Mucosa of descending colon (tissue), 3 donors: ENCODE measurements at regions not wholly inside any gene's neighbourhood (a gene's known extent, or its start where the extent isn't known, plus 50 kb on each side); places are given as distances from the start of the nearest gene placed in this dataset.

Source experiments
- ATAC-seq: fragments of 200-7000 bp; cut with Tn5 transposase; one replicate; pipeline ENCODE4 v1.9.1; 2020; ENCODE audit warnings: mild to moderate bottlenecking, moderate library complexity
- DNase-seq, 3 donors: peaks; one replicate each; pipeline ENCODE4 v3.0.0-alpha.2; 2020
- H3K36me3 ChIP-seq: fragments of 200-600 bp; one replicate; pipeline ENCODE4 v1.8.0; 2021; ENCODE audit warnings: low read depth, mild to moderate bottlenecking
- H3K4me1 ChIP-seq: fragments of 200-600 bp; one replicate; pipeline ENCODE4 v1.8.0; 2021; ENCODE audit warnings: low read depth, mild to moderate bottlenecking
- H3K4me3 ChIP-seq: fragments of 200-600 bp; one replicate; pipeline ENCODE4 v1.8.0; 2021; ENCODE audit warnings: mild to moderate bottlenecking
- H3K9me3 ChIP-seq: fragments of 200-600 bp; one replicate; pipeline ENCODE4 v1.8.0; 2021; ENCODE audit warnings: mild to moderate bottlenecking
- CTCF ChIP-seq: fragments of 200-600 bp; IDR thresholded peaks from one replicate; pipeline ENCODE4 v1.8.0; 2022; ENCODE audit warnings: antibody characterized with exemption, mild to moderate bottlenecking
- intact Hi-C, 2 donors: fragments of 100-400 bp; cut with DNase I in 1 of 2; cut with micrococcal nuclease in 1 of 2; formaldehyde crosslinking; loops; one replicate each; pipeline versions ENCODE4 v1.11.0 to v1.11.1; 2022; cut with DNase I, micrococcal nuclease
- donor health status: DM: no; HTN: no; CAD: no; lungs with moderate emphysema.
- donor health status: DM: no; HTN: no; CAD: no.
- donor health status: DM: no; HTN: yes; CAD: no.

GRCh38 chr13:37257051-37257450 is 151.6 kb upstream of the CSNK1A1L start:
- intact Hi-C loops: no loop called here

GRCh38 chr13:37241786-37242185 is 136.3 kb upstream of the CSNK1A1L start:
- TF ChIP-seq CTCF: no peak
- intact Hi-C loops: no loop called here
- Histone ChIP-seq H3K9me3 (peaks cover 4% of the 10 kb centered on the region), H3K4me3 (no peak overlapping the region), H3K36me3 (no peaks in the 10 kb centered on the region), H3K4me1 (no peaks in the 10 kb centered on the region)
- no peak for ATAC-seq
- DNase-seq: no peak

More at GRCh38 chr13:37257051-37257450, 151.6 kb upstream of the CSNK1A1L start:
- no peak for TF ChIP-seq CTCF
- no peak overlapping the region for H3K4me3 ChIP-seq
- H3K9me3 ChIP-seq: peaks cover 17% of the 10 kb centered on the region
- DNase-seq (no peak), ATAC-seq (no peak)
- no peaks in the 10 kb centered on the region for H3K36me3 ChIP-seq
- H3K4me1 ChIP-seq: no peaks in the 10 kb centered on the region

- ATAC-seq (no peak), DNase-seq (no peak)
- no peak for TF ChIP-seq CTCF
- no peaks in the 10 kb centered on the region for H3K36me3 ChIP-seq
- H3K9me3 ChIP-seq: peaks cover 15% of the 10 kb centered on the region
- no peak overlapping the region for H3K4me3 ChIP-seq
- intact Hi-C loops: no loop called here
- no peaks in the 10 kb centered on the region for H3K4me1 ChIP-seq
Observed at GRCh38 chr13:37230346-37230745, 124.9 kb upstream of the CSNK1A1L start.

- Histone ChIP-seq H3K4me1 (no peaks in the 10 kb centered on the region), H3K9me3 (peaks cover 12% of the 10 kb centered on the region), H3K36me3 (no peaks in the 10 kb centered on the region), H3K4me3 (no peak overlapping the region)
- intact Hi-C loops: no loop called here
- no peak for TF ChIP-seq CTCF
- no peak for DNase-seq
- no peak for ATAC-seq
Observed at GRCh38 chr13:37229931-37230330, 124.5 kb upstream of the CSNK1A1L start.

- no peaks in the 10 kb centered on the region for H3K36me3 ChIP-seq
- ATAC-seq (no peak), DNase-seq (no peak)
- H3K9me3 ChIP-seq: no peaks in the 10 kb centered on the region
- TF ChIP-seq CTCF: no peak
- intact Hi-C loops: no loop called here
- H3K4me1 ChIP-seq: no peaks in the 10 kb centered on the region
- H3K4me3 ChIP-seq: no peak overlapping the region
Observed at GRCh38 chr13:37226971-37227370, 121.5 kb upstream of the CSNK1A1L start.

GRCh38 chr13:37225414-37226070 is 120.1 kb upstream of the CSNK1A1L start:
- DNase-seq: no peak
- no peak for ATAC-seq
- H3K4me3 ChIP-seq: no peak overlapping the region
- no peaks in the 10 kb centered on the region for H3K36me3 ChIP-seq
- no peaks in the 10 kb centered on the region for H3K4me1 ChIP-seq
- intact Hi-C loops: no loop called here
- TF ChIP-seq CTCF: no peak
- no peaks in the 10 kb centered on the region for H3K9me3 ChIP-seq
